Liver (tissue), 3 donors: ENCODE measurements at regions not wholly inside any gene's neighbourhood (a gene's known extent, or its start where the extent isn't known, plus 50 kb on each side); places are given as distances from the start of the nearest gene placed in this dataset.

Experiments used
- ATF3 ChIP-seq: IDR thresholded peaks from 2 replicates; pipeline ENCODE4 v1.6.1; 2016; ENCODE audit warnings: antibody characterized with exemption
- CTCF ChIP-seq: fragments of 150-350 bp; IDR thresholded peaks from 2 replicates; pipeline ENCODE4 v1.5.1; 2017; ENCODE audit warnings: improper control_type of control experiment, low read depth, low read length; ENCODE audit not compliant: missing input control
- EGR1 ChIP-seq, 2 donors: IDR thresholded peaks; 2 replicates each; pipeline ENCODE4 v1.6.1; 2016 to 2018; ENCODE audit warnings: antibody characterized with exemption in 2 of 2, low read depth in 2 of 2
- GABPA ChIP-seq, 2 donors: IDR thresholded peaks in 1 of 2; conservative IDR thresholded peaks in 1 of 2; 2 replicates each; pipeline ENCODE4 v1.6.1; 2016; ENCODE audit warnings: antibody characterized with exemption in 2 of 2, mild to moderate bottlenecking in 1 of 2, moderate library complexity in 1 of 2
- HNF4G ChIP-seq: IDR thresholded peaks from 2 replicates; pipeline ENCODE4 v1.6.1; 2016; ENCODE audit warnings: antibody characterized with exemption
- JUND ChIP-seq, 2 donors: IDR thresholded peaks; 2 replicates each; pipeline ENCODE4 v1.6.1; 2016; ENCODE audit warnings: antibody characterized with exemption in 2 of 2
- MAX ChIP-seq: IDR thresholded peaks from 2 replicates; pipeline ENCODE4 v1.6.1; 2016; ENCODE audit warnings: antibody characterized with exemption
- NR2F2 ChIP-seq: IDR thresholded peaks from 2 replicates; pipeline ENCODE4 v1.6.1; 2016; ENCODE audit warnings: antibody characterized with exemption
- RAD21 ChIP-seq, 2 donors: IDR thresholded peaks; 2 replicates each; pipeline ENCODE4 v1.6.1; 2016; ENCODE audit warnings: antibody characterized with exemption in 2 of 2, mild to moderate bottlenecking in 2 of 2
- REST ChIP-seq: IDR thresholded peaks from 2 replicates; pipeline ENCODE4 v1.6.1; 2016; ENCODE audit warnings: antibody characterized with exemption, mild to moderate bottlenecking
- SP1 ChIP-seq: IDR thresholded peaks from 2 replicates; pipeline ENCODE4 v1.6.1; 2018; ENCODE audit warnings: antibody characterized with exemption, mild to moderate bottlenecking
- TAF1 ChIP-seq: conservative IDR thresholded peaks from 2 replicates; pipeline ENCODE4 v1.6.1; 2016; ENCODE audit warnings: antibody characterized with exemption, mild to moderate bottlenecking
- YY1 ChIP-seq: IDR thresholded peaks from 2 replicates; pipeline ENCODE4 v1.6.1; 2016; ENCODE audit warnings: antibody characterized with exemption, mild to moderate bottlenecking
- ZBTB33 ChIP-seq: IDR thresholded peaks from 2 replicates; pipeline ENCODE4 v1.6.1; 2016; ENCODE audit warnings: antibody characterized with exemption
- donor health status: healthy.
- donor health status: healthy.

- TF ChIP-seq CTCF, result no peak
- TF ChIP-seq ATF3, result no peak
- TF ChIP-seq RAD21 (IDR thresholded peaks at IDR 0.05), result no peak
- TF ChIP-seq MAX, result no peak
- no peak for TF ChIP-seq JUND (IDR thresholded peaks at IDR 0.05)
- TF ChIP-seq HNF4G, result no peak
- no peak for TF ChIP-seq YY1
- no peak for TF ChIP-seq SP1
- TF ChIP-seq REST, result no peak
- no peak for TF ChIP-seq GABPA (IDR thresholded peaks at IDR 0.05 in 1 of 2, conservative IDR thresholded peaks at IDR 0.05 in 1 of 2)
- no peak for TF ChIP-seq NR2F2
- TF ChIP-seq EGR1 (IDR thresholded peaks at IDR 0.05; ENCODE audit: low read depth in 2 of 2), result no peak
- no peak for TF ChIP-seq TAF1
- no peak for TF ChIP-seq ZBTB33
Observed at GRCh38 chr12:59318940-59319339, 276.9 kb upstream of the SLC16A7 start.
